ENCODE measurements at regions not wholly inside any gene's neighbourhood (a gene's known extent, or its start where the extent isn't known, plus 50 kb on each side); places are given as distances from the start of the nearest gene placed in this dataset.

DNA sequence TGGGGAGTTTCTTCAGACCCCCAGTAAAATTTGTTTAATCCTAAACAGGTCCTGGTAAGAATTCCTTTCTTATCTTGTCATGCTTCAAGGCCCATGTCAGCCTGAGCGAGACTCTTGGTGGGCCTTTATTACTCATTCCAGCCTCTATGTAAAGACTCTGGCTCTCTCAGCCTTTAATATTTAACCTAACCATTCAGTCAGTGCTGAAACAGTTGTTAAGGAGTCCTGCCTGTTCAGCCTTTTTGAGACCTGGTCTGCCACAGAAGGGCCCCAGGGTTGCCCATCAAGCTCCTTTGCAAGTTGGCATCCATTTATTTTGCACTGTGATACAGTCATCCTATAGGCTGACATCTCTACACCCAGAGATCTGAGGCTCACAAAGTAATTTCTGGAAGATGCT is 107.7 kb upstream of the VANGL1 start:
- TF ChIP-seq, protein P1, sequence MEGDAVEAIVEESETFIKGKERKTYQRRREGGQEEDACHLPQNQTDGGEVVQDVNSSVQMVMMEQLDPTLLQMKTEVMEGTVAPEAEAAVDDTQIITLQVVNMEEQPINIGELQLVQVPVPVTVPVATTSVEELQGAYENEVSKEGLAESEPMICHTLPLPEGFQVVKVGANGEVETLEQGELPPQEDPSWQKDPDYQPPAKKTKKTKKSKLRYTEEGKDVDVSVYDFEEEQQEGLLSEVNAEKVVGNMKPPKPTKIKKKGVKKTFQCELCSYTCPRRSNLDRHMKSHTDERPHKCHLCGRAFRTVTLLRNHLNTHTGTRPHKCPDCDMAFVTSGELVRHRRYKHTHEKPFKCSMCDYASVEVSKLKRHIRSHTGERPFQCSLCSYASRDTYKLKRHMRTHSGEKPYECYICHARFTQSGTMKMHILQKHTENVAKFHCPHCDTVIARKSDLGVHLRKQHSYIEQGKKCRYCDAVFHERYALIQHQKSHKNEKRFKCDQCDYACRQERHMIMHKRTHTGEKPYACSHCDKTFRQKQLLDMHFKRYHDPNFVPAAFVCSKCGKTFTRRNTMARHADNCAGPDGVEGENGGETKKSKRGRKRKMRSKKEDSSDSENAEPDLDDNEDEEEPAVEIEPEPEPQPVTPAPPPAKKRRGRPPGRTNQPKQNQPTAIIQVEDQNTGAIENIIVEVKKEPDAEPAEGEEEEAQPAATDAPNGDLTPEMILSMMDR (IDR thresholded peaks at IDR 0.05 in 4 of 5, conservative IDR thresholded peaks at IDR 0.05 in 1 of 5), result no peak
- no peak for TF ChIP-seq POLR2A (IDR thresholded peaks at IDR 0.05)

Measured in gastrocnemius medialis (tissue), 4 donors.